HEK293T (cell line): ENCODE measurements at regions not wholly inside any gene's neighbourhood (a gene's known extent, or its start where the extent isn't known, plus 50 kb on each side); places are given as distances from the start of the nearest gene placed in this dataset.

Experiments used
- ARNT ChIP-seq: fragments of 450-650 bp; IDR thresholded peaks from 2 replicates; pipeline ENCODE4 v1.6.1; 2017; ENCODE audit warnings: mild to moderate bottlenecking
- BHLHE40 ChIP-seq: fragments of 450-650 bp; IDR thresholded peaks from 2 replicates; pipeline ENCODE4 v1.6.1; 2016; ENCODE audit warnings: mild to moderate bottlenecking, moderate library complexity, borderline replicate concordance
- ELF4 ChIP-seq: fragments of 450-650 bp; IDR thresholded peaks from 2 replicates; pipeline ENCODE4 v1.6.1; 2017; ENCODE audit warnings: antibody characterized with exemption
- SUZ12 ChIP-seq: fragments of 450-650 bp; IDR thresholded peaks from 2 replicates; pipeline ENCODE4 v1.6.1; 2016; ENCODE audit warnings: mild to moderate bottlenecking
- ZNF384 ChIP-seq: fragments of 450-650 bp; IDR thresholded peaks from 2 replicates; pipeline ENCODE4 v1.6.1; 2016

DNA sequence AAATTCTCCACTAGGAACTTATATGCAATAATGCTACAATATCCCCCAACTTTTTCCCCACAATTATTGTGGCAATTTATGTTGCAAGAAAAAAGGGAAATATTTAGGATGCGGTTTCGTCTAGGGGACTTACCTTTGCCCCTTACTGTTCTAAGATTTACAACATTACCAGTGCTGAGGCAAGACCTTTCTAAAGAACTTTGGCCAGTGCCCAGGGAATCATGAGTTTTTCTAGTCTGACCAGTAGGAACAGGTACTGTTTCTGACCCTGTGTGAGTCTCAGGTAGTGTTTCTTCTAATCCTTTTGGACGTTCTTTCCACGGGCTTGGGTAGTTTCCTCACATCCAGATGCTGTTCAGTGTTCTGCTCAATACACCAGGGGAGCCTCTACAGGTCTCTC, 373.7 kb downstream of the HAPSTR1 start:
- TF ChIP-seq SUZ12 = no peak
- no peak for TF ChIP-seq ZNF384
- no peak for TF ChIP-seq ARNT
- no peak for TF ChIP-seq ELF4
- no peak for TF ChIP-seq BHLHE40
